Kidney tubule cell (primary cell): ENCODE measurements at regions not wholly inside any gene's neighbourhood (a gene's known extent, or its start where the extent isn't known, plus 50 kb on each side); places are given as distances from the start of the nearest gene placed in this dataset.
"Not testable (repeated sequence)": the region's sequence is repeated elsewhere in the genome, so short reads cannot be mapped to it uniquely, and the experiment has no call there.

Experiments
- DNase-seq: peaks from one replicate; pipeline ENCODE4 v3.0.0-alpha.2; 2018; ENCODE audit warnings: low spot score

GRCh38 chr10:31683682-31684081 lies 244.9 kb downstream of the ARHGAP12 start:
- no peak for DNase-seq

DNA sequence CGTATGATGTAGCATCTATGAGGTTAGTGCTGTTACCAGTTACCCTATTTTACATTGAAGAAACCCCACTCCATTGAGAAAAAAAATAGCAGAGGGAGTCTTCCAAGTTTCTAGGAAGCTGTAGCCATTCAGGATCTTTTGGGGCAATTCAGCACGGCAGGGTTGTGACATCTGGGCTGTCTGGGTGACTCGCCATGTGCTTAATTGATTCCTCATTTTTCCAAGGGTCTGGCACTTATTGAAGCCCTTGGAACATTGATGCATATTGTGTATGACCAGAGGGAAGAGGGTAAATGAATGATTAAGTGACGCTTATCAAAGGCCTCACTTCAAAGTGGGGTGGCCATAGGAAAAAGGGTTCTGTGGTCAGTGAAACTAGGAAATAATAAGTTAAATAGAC lies 248.7 kb downstream of the ARHGAP12 start:
- no peak for DNase-seq

DNA sequence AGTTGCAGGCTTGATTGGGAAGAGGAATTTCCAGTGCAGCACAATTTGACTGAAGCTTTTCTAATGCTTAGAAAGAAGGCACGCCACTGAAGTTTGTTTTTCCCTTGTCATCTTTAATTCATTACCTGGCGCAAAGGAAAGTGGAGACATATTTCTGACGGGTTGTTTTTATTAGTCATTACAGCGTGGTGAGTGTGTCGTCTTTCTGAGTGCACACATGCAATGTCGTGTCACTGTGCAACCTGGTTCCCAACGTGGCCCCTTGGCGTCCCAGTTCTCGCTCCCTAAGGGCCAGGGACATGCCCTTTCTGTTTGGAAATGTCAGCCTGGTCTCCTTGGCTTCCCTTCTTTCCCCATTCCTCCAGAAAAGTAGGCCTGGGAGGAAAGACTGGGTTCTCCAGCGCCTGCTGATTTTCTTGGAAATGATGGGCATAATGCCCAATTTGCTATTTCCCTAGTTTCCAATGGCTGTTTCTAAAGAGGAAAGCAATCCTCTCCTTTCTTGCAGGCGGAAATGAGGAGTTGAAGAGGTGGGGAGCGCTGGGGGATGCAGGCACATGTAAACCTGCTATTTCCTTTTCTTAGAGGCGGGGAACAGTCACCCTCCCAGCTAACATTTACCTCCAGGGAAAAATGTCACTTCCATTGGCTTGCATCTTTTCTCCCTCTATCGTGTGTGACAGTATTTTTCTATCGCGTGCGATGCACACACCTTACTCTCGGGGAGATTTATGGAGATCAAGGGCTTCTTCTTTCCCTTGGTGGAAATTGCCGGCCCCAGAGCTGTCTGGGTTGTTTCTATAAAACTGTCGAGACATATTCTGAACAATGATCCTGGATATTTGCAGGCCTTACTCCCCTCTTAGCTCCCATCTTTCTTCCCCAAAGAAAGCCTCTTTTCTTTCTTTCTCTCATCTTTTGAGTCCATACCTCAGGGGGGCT lies 249.8 kb downstream of the ARHGAP12 start:
- DNase-seq: peak; percentile 14

GRCh38 chr10:31678139-31678536 lies 250.5 kb downstream of the ARHGAP12 start:
- DNase-seq: no peak

- DNase-seq: no peak
Observed at GRCh38 chr10:31677195-31678138, 251.2 kb downstream of the ARHGAP12 start.

DNA sequence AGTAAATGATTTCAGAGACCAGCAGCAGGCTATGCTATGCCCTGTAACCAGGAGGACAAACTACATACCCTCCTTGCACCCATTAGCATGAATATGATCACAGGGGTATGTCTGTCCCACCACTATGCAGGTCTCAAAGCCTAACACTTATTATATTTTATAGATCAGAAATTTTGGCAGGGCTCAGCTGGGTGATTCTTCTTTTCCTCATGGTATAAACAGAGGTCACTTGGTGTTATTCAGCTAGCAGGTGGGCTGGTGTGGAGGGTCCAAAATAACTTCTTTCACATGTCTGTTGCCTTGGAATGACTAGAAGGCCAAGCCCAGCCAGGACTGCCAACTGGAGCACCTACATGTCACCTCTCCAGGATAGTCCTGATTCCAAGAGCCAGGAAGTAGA lies 252.9 kb downstream of the ARHGAP12 start:
- DNase-seq: no peak

DNA sequence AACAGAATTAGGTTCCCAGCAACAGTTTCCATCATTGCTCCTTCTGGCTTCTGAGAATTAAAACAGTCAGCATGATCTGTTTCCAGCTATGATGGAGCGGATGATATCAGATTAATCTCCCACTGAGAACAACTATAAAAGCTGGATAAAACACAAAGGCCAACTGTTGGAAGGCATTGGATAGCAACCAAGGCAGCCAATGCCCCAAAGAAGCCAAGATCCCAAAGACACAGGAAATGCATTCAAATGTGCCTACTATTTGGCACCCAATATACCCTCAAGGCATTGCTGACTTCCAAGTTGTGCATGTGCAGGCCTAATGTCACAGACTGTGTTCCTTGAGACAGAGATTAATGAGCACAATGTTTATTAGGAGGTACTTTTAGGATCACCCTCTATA lies 259.3 kb downstream of the ARHGAP12 start:
- no peak for DNase-seq

- DNase-seq: no peak
Observed at GRCh38 chr10:31668326-31668725, 260.3 kb downstream of the ARHGAP12 start.

DNA sequence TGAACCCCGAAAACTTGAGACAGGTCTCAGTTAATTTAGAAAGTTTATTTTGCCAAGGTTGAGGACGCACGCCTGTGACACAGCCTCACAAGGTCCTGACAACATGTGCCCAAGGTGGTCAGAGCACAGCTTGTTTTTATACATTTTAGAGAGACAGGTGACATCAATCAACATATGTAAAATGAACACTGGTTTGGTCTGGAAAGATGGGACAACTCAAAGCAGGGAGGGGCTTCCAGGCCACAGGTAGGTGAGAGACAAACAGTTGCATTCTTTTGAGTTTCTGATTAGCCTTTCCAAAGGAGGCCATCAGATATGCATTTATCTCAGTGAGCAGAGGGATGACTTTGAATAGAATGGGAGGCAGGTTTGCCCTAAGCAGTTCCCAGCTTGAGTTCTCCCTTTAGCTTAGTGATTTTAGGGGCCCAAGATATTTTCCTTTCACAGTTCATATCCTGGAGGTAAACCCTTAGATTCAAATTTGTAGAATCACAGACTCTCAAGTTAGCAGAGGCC lies 262.8 kb downstream of the ARHGAP12 start:
- DNase-seq: not testable (repeated sequence)

- DNase-seq: no peak
Observed at GRCh38 chr10:31664803-31665202, 263.8 kb downstream of the ARHGAP12 start.

DNA sequence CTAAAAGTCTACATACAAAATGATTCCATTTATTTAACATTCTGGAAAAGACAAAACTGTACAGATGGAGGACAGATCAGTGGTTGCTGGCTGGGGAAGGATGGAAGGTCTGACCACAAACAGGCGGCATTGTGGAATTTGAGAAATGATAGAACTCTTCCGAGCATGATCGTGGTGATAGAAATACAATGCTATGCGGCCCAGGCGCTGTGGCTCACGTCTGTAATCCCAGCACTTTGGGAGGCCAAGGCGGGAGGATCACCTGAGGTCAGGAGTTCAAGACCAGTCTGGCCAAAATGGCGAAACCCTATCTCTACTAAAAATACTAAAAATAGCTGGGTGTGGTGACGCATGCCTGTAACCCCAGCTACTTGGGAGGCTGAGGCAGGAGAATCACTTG lies 264.6 kb downstream of the ARHGAP12 start:
- not testable (repeated sequence) for DNase-seq

DNA sequence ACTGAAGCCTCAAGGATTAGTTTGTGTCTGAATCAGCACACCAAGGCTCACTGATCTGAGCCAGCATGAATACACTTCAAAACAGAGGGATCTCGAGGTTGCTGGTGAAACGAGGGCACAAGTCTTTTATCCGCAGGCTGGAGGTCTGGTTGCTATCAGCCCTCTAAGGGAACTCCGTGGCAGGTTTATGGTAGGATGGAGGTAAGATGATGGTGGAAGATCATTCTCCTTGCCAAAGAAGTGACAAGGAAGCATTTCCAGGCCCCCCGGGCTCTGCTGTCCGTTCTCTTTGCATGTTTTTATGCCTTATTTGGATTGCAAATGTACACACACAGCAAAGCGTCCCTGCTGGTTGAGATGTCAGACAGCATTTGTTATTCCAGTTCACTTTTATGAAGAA lies 268.3 kb downstream of the ARHGAP12 start:
- DNase-seq: no peak

- no peak for DNase-seq
Observed at GRCh38 chr10:31659665-31660064, 269.0 kb downstream of the ARHGAP12 start.

- no peak for DNase-seq
Observed at GRCh38 chr10:31657434-31657872, 271.2 kb downstream of the ARHGAP12 start.

GRCh38 chr10:31656851-31657433 lies 271.7 kb downstream of the ARHGAP12 start:
- no peak for DNase-seq

DNA sequence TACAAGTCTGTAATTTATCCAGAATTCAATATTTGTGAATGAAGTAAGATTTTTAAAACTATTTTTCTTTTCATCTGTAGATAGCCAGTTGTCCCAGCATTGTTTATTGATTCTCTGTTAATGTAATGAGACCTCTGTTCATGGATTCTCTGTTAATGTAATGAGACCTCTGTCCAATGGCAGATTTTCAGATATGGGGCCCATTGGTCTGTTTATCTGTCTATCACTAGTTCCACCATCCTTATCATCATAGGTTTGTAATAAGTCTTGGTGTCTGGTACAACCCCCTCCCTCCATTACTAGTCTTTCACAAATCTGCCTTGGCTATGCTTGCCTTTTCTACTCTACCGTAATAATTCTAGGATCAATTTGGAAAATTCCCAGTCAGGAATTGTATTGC lies 276.6 kb downstream of the ARHGAP12 start:
- no peak for DNase-seq

- peak; percentile 18 for DNase-seq
Observed at GRCh38 chr10:31650010-31650409, 278.6 kb downstream of the ARHGAP12 start.

DNA sequence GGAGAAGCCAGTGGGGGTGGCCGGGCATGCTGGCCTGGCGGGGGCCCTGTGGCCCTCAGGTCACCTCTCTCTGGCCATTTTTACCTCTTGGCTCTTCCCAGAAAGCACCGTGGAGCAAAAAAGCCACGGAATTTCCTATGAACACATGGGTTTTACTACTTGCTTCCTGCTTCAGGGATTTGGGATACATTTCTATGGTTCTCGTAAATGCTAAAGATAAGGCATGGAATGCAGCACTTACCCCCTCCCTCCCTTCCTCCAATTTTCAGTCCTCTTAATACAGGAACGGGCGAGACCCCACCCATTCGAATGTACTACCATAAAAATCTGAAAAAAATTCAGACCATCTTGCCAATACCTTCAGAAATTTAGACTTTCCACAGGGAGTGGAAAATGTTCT lies 279.7 kb downstream of the ARHGAP12 start:
- DNase-seq: no peak

DNA sequence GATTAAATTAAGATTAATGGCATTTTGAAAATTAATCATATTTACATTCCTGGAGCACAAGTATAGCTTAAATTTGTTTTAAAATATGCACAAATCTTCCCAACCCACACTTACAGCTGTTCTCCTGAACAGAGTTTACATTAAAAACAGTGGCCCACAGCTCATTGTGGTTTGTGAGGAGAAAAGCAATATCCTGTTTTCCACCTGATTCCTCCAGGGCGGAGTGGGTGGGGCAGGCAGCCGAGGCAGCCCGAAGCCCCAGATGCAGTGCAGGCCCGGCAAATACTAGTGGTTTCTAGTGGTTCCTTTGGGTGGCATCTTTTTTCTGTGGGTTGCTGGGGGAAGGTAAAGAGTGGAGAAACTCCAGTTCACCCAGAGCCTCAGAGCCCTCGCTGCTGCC lies 280.8 kb downstream of the ARHGAP12 start:
- DNase-seq: no peak

DNA sequence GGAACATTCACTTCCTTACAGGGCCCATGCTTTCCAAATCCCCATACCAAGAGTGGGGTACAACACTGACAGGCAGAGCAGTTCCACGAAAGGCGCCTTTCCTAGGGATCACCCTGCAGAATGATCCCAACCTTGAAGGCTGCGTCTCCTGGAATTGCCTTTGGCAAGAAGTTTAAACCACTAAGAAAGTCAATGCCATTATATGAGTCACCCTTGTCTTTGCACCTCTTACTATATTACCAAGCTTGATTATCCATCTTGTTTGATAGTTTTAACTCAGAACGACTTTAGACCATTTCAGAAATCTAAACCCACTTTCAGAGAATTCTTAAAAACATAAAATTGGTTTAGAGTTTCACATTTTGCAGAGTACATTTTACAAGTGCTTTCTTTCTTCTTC lies 282.1 kb downstream of the ARHGAP12 start:
- no peak for DNase-seq

DNA sequence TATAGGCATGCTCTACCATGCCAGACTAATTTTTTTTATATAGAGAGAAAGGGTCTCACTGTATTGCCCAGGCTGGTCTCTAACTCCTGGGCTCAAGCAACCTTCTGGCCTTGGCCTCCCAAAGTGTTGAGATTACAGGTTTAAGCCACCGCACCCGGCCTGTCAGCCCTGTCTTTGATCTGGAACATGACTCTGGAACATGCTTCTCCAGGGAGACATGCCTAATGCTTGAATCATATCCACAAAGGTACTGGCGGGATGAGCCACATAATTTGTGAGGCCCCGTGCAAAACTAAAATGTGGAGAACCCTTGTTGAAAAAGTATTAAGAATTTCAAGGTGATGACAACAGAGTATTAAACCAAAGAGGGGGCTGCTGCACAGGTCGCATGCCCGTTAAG lies 282.8 kb downstream of the ARHGAP12 start:
- no peak for DNase-seq
